GM19463 (cell line): ENCODE measurements at regions not wholly inside any gene's neighbourhood (a gene's known extent, or its start where the extent isn't known, plus 50 kb on each side); places are given as distances from the start of the nearest gene placed in this dataset.
"Not testable (repeated sequence)": the region's sequence is repeated elsewhere in the genome, so short reads cannot be mapped to it uniquely, and the experiment has no call there.

ENCODE experiments used
- ATAC-seq: cut with Tn5 transposase; IDR thresholded peaks from one replicate; pipeline ENCODE4 v1.9.1; 2021; ENCODE audit warnings: mild to moderate bottlenecking, moderate library complexity; ENCODE audit not compliant: unreplicated experiment

DNA sequence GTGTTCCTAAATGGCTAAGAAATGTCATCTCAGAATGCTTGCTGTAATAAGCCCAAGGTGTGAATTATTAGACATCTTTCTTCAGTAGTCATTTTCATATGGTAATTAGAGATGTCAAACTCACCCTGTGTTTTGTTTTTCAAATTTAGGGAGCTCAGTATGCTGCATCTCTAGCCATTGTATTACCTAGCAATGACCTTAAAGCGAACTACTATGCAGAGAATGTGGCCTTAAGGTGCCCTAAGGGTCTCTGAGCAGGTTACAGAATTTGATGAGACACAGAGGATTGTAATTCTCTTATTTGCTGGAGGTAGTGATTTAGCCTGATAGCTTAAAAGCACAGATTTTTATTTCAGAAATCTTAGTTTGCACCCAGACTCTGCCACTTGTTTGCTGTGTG, 1052.6 kb upstream of the DDX18 start:
- ATAC-seq: no peak

DNA sequence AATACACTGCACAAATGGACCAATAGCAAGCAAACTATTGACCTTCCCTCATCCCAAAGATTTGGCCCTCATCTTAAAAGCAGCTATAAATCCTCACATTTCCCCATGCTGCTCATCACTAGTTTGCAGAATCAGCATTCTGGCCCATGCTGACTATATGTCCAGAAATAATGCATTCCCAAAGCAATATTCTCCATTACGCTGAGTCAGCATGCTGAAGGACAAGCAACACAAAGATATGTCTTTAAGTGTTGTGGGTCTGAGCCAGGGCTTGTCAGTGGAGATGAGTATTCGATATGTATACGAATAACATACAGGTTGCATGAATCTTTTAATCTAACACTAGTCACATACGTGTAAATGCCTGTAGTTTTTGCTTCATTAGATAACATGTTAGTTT, 1045.0 kb upstream of the DDX18 start:
- ATAC-seq: no peak

DNA sequence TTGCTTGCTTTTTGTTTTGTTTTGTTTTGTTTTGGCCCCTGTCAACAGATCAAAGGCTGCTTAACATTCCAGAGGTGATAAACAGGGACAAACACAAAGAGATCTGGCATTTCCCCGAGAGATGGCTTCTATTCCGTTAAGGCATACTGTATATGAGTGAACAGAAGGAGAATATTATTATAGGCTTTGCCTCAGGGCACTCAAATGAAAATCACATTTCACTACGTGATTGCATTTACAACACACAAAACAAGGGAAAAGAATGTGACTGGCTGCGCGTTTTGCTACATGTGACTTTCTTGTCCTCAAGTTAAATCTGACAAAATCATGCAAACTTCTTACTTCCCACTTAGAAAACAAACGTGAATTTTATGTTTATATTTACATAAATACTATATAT, 1037.9 kb upstream of the DDX18 start:
- no peak for ATAC-seq

DNA sequence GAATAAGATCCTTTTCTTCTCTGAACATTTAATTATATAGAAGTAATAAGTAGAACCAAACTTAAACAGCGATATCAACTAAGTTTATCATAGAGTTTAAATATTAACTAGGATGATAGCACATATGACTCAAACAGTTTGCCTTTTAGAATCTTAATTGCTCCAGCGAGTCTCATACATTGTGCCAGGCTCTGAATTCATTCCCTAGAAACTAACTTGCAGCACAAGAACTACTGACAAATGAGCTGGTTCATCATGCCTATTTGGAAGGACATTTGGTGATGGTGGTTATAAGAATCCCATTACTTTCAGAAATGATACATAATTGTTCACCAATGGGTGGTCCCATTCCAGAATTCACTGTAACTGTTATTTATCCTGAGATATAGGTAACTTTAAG, 1026.6 kb upstream of the DDX18 start:
- ATAC-seq: no peak

DNA sequence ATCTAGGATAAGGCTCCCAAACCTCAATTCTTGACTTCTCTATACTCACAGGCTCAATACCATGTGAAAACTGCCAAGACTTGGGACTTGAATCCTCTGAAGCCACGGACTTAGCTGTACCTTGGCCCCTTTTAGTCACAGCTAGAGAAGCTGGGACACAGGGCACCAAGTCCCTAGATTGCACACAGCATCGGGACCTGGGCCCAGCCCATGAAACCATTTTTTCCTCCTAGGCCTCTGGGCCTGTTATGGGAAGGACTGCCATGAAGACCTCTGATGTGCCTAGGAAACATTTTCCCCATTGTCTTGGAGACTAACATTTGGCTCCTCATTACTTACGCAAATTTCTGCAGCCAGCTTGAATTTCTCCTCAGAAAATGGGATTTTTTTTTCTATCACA, 1011.8 kb upstream of the DDX18 start:
- no peak for ATAC-seq

DNA sequence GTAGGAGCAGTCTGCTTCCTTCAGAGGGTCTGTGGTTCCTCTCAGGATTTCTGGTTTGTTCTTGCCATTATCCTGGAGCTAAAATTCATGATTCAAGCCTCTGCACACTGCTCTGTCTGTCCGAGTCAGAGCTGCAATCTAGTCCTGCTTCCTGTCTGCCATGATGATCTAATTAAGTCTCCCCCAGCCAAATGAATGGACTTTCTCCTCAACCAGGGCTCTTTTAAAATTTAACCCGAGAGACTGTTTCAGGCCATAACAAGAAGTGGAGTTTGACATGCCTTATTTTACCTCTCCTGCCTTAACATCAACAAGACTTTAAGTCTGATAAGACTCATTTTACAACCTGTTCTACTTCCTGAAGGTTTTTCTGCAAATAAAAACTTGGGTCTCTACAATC, 1009.6 kb upstream of the DDX18 start:
- ATAC-seq: no peak

DNA sequence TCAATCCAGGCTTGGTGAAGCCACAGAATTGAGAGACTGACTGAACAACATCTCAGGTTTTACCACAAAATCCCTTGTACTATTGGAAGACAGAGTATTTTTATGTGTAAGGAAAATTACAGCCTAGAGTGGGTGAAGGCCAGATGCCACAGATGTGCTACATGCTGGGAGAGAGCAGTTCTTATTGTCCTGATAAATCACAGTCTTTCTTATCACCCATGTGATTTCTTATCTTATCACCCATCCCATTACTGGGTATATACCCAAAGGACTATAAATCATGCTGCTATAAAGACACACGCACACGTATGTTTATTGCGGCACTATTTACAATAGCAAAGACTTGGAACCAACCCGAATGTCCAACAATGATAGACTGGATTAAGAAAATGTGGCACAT, 1008.0 kb upstream of the DDX18 start:
- ATAC-seq: not testable (repeated sequence)

DNA sequence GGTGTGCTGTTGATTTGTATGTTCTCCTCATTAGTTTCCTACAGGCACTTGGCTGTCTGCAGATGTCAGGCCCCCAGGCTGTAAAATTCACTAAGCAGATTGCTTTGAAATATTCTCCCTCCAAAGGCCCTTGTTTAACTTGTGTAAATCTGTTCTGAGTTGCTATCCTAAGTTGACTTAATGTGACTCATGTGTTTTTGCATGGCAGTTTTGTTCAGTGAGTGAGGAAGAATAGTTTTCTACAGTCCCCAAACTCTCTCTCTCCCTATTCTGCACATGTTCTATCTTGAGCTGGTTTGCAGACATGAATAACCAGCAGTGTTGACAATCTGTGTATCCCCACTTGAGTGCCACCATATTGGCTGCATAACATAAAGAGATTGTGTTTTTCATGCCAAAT, 1005.4 kb upstream of the DDX18 start:
- no peak for ATAC-seq

DNA sequence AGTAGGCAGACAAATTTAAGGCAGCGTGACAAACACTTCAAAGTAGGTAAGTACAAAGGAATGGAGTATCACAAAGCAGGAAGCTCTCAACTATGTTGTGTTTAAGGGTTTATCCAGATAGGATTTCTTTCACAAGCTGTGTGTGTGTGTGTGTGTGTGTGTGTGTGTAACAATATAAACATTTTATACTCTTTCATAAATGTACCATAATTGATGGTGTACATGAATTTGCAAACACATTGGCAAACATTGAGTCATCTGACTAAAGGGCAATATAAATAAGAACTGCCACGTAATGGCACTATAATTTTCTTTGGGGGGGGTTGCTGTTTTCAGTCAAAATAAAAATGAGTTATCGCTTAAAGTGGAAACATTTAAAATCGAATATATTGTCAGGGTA, 1004.4 kb upstream of the DDX18 start:
- ATAC-seq: no peak

DNA sequence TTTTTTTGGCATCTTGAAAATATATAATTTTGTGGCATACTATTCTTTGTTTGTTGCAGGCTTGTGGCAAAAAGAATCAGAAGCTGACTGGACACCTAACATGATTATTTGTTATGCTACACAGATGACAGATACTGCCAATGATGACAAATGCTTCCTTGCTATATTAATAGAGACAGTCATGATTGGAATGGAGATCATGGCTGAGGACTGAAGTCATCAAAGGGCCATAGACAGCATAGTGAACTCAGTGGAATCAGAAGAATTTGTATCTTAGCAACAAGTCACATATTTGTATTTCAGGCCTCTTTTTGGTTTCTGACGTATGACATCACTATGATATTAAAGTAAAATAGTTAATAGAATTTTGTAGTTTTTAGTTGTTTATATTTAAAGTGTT, 1003.8 kb upstream of the DDX18 start:
- no peak for ATAC-seq

DNA sequence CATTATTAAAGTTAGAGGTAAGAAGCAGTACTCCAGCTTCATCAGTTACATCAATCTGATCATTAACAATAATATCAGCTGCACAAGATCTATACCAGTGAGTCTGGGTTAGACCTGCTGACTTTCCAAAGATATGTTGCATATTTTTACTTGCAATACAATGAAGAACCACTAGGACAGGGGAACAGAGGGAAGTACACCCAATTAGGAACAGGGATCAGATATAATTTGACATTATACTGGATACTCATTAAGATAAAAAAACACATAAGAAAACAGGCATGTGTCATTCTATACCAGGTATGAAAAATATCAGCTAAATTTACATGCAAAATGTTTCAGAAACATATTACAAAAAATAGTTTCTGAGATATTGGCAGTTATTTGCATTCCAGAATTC, 995.1 kb upstream of the DDX18 start:
- no peak for ATAC-seq

DNA sequence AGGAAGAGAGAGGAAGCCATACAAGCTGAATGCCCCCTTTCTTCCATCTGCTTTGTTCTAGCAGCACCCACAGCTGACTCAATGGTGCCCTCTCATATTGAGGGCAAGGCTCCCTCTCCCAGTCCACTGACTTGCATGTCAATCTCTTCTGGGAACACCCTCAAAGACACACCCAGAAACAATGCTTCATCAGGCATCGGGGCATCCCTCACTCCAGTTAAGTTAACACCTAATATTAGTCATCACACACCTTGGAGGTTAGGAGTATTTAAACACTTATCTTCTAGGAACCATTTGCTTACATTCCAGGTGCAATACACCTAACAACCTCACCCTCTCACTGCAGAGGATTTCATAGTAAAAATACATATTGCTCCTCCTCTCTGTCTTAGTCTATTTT, 993.5 kb upstream of the DDX18 start:
- ATAC-seq: no peak

DNA sequence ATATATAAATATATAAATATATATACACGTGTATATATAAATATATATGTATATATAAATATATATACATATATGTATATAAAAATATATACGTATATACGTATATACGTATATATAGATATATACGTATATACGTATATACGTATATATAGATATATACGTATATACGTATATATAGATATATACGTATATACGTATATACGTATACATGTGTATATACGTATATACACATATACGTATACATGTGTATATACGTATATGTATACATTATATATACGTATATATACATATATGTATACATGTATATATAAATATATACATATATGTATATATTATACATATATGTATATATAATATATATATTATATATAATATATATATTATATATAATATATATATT, 984.9 kb upstream of the DDX18 start:
- not testable (repeated sequence) for ATAC-seq

DNA sequence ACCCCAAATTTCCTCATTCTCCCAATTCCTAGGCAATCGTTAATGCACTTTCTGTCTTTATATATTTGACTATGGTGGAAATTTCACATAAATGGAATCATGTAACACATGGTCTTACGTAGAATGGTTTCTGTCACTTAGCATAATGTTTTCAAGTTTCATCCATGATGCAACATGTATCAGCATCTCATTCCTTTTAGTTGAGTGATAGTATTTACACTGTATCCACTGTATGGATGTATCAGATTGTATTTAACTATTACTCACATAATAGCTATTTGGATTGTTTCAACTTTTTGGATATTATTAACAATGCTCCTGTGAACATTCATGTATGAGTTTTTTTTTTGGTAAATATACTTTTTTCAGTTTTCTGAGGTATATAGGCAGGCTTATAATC, 982.3 kb upstream of the DDX18 start:
- no peak for ATAC-seq

DNA sequence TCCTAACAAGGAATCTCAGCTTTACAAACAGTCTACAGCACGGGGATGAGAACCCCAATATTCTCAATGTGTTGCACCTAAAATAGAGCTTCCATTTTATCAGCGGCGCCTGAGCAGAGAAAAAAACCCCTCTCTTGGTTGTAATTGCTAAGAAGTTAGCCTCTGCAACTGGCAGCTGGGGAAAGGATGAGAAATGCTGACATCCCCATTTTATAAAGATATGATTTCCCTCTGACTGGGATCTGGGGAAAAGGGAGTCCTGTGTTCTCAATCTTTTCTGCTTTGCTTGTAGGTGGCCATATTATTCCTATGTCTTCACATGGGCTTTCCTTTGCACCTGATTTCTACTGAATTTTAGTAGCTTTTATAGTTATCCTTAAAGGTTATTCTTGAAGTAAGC, 981.4 kb upstream of the DDX18 start:
- ATAC-seq: no peak

DNA sequence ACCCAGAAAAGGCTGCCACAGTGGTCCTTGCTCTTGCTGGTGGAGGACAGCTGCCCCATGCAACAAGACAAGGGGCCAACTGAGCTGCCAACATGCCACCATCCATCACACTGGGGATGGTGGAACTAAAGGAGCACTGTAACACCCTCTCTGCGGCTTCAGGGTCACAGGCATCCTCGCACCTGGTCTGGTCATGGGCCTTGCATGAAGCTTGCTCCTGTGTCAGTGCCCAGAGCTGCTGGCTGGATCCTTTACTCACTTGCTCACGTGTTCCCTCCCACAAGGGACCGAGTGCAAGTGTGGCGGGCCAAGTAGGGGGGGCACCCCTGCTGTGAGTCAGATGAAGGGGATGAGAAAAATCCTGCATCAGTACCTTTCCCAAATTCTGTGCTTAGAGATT, 972.3 kb upstream of the DDX18 start:
- no peak for ATAC-seq

DNA sequence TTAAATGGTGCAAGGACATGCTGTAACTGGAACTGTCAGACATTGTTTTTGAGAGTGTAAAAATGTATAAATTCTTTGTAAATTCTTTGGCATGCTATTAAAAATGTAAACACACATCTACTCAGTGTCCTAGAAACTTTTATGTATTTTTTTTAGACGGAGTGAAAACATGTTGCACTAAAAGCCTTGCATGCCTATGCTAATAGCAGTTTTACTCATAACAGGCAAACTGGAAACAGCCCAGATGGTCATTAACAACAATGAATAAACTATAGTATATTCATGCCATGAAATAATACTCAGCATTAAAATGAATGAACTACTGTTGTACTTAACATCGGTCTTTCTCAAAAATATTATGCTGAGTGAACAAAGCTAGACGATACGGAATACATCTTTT, 954.8 kb upstream of the DDX18 start:
- ATAC-seq: no peak

DNA sequence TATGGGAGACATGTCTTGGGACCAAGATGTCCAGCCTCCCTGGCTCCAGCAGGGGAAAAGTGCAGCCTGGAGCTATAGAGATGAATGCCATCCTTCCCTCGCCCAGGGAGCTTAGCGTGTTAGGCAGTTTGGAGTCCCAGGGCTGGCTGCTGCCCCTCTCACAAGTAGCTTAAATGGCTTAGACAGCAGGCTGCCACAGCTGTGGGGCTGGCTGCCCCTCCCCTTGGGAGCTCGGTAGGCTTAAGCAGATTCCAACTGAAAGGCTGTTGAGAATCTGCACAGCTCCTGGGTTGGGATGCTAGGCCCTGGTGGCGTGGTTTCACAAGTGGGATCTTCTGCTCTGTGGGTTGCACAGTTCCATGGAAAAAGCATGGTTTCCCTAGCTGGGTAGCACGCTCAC, 940.5 kb upstream of the DDX18 start:
- ATAC-seq: no peak

DNA sequence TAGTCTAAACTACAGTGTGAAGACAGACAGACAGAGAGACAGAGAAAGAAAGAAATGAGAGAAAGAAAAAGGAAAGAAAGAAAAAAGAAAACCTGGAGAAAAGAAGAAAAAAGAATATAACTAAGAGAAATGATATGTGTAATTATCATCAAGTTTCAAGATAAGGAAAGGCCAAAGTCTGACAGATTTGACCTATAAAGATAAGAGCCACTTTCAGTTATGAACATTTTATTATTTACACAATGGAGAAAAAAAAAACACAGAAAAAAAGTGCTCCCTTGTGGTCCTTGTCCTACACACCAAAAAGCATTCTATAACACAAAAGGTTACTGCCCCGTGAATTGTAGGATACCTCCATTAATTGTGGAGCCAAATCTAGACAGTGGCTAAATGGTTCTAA, 937.2 kb upstream of the DDX18 start:
- ATAC-seq: no peak

DNA sequence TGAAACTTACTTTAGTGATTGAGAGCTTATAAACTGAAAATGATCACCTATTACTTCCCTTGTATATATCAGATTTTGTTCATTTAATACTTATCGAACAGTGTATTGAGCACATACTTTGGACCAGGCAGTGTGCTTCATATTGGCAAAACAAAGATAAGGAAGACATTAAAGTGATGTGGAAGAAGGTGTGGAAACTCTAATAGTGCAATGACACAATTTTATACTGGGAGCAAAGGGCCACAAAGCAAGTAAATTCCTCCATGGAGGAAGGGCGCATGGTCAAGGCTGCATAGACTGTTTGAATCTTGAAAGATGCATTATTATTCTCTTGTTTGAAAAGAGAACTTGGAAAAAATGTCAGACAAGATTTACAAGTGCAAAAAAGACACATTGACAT, 936.5 kb upstream of the DDX18 start:
- no peak for ATAC-seq

DNA sequence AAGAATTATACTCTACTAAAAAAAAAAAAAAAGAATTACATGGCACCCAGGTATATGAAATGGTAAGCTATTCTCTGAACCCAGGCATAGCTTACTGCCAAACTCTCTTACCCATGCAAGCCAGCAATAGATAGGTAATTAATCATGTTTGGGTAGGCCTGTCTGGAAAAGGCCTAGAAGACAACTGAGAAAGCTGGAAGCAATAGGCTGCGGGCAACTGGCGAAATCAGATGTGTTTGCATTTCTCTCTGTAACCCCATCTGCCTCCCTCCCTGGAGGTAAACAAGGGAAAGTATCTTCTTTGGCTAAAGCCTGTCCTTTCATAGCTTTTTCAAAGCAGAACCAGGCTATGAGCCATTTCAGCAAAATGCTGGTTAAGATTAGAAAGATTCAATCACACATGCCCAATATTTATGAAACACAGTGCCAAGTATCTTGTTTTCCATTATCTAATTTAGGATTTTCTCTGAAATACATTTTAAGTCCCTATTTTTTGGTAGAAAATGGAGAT, 934.8 kb upstream of the DDX18 start:
- ATAC-seq: no peak

DNA sequence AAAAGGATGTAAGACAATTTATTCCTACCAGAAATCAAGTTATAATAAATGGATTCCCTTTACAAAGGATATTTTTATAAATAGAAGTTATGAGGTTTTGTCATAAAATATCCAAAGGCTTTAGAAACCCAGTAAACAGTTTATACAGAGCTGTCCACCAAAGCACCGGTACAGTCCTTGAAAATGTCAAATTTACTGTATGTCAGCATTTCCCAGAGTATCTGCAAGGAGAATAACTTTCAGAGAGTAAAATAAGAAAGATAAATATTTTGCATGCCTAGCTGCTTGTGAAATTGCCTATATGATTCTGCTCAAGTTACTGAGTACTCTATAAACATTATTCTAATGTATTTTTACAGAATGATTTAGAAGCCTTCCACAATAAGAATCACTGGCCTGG, 923.3 kb upstream of the DDX18 start:
- ATAC-seq: no peak

DNA sequence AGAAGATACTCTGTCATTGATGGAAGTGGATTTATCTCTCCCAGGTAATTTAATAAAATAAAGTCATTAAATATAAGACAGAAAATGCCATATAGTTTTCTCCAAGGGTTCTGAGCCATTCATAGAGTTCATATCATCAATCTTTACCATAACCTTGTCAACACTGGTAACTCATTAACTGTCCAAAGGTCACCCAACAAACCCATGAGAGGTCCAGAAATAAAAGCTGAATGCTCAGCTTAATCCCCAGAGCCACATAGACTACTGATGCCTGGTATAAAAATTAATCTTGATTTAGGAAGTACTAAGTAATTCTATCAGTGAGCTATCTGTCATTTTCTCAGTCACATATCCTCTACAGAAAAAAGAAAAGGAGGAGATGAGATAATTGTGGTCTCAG, 903.0 kb upstream of the DDX18 start:
- ATAC-seq: no peak

DNA sequence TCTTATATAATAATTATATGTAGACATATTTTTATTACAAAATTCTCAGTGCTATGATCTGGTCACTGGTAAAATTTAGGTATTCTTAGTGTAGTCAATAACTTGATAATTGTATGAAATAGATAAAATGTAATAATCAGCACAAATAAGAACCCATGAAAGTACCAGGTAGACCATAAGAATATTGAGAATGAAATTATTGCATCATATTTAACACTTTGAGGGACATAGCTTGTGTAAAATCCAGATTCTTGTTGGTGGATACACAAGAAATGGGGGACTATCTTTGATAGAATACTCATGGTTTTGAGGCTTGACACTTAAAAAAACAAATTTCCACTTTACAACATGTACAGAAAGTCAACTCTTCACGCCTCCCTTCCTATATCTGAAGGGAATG, 898.8 kb upstream of the DDX18 start:
- no peak for ATAC-seq
